ENCODE measurements at regions not wholly inside any gene's neighbourhood (a gene's known extent, or its start where the extent isn't known, plus 50 kb on each side); places are given as distances from the start of the nearest gene placed in this dataset.

DNA sequence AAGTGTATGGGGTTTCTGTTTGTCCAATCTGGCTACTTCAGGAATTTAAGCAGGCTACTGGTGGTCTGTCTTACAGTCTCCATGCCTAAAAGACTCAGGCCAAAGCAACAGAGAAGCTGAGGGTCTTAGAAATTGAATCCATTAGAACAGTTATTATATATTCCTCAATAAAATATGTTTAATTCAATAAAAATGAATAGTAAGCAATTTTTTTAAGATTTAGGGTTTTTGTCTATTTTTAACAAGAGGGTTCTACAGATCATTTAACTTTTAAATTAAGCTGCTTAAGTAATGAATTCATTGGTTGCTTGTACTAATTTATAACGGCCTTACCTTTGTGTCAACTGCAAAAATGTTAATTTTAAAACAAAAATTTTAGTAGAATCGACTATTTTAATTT, 832.6 kb upstream of the SLC39A10 start:
- intact Hi-C loops (cut with DNase I; ENCODE audit: low total_unique reads) = no loop called here
- no peaks in the 10 kb centered on the region for H3K4me1 ChIP-seq
- no peak overlapping the region for H3K4me3 ChIP-seq
- DNase-seq = no peak
- no peaks in the 10 kb centered on the region for H3K9me3 ChIP-seq
- TF ChIP-seq POLR2A (IDR thresholded peaks at IDR 0.05) (no peak), CTCF (IDR thresholded peaks at IDR 0.05) (no peak), POLR2AphosphoS5 (IDR thresholded peaks at IDR 0.05) (no peak), EP300 (IDR thresholded peaks at IDR 0.05) (no peak)
- no peaks in the 10 kb centered on the region for H3K36me3 ChIP-seq
- H3K27ac ChIP-seq = no peak overlapping the region
- no peaks in the 10 kb centered on the region for H3K27me3 ChIP-seq
- 63 to 70% (median 66%) methylated on average over 2 of the region's 2 CpGs for WGBS, 5 donors

- Histone ChIP-seq H3K27ac (no peak overlapping the region), H3K9me3 (no peaks in the 10 kb centered on the region), H3K4me3 (no peak overlapping the region), H3K36me3 (no peaks in the 10 kb centered on the region), H3K4me1 (no peaks in the 10 kb centered on the region), H3K27me3 (no peaks in the 10 kb centered on the region)
- intact Hi-C loops (cut with DNase I; ENCODE audit: low total_unique reads) = no loop called here
- WGBS, 5 donors = 75 to 81% (median 76%) methylated on average over 5 of the region's 5 CpGs
- TF ChIP-seq CTCF (IDR thresholded peaks at IDR 0.05) = no peak
- no peak for TF ChIP-seq POLR2A (IDR thresholded peaks at IDR 0.05)
- DNase-seq = no peak
Observed at GRCh38 chr2:194822657-194823056, 834.4 kb upstream of the SLC39A10 start.

DNA sequence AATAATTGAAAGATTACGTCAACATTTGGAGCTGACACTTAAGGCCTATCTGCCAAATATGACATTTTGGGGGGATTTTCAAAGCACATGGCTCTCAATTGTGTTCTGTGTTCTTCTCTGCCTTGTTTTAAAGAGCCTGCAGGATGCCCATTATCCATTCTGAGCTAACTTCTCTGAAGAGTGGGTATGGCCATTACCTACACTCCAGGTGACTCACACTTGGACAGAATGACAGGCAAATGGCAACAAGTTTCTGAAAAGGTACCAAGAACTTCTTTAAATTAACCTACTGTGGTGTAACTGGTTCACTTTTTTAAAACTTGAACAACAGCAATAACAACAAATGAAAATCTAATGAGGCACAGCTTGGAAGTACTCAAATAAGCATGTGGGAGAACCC, 834.9 kb upstream of the SLC39A10 start:
- 0% methylated on average over 1 of the region's 1 CpG for WGBS, 5 donors
- no peak for TF ChIP-seq POLR2AphosphoS5 (IDR thresholded peaks at IDR 0.05)
- no peak for TF ChIP-seq EP300 (IDR thresholded peaks at IDR 0.05)
- TF ChIP-seq CTCF (IDR thresholded peaks at IDR 0.05) = no peak
- no peak for TF ChIP-seq POLR2A (IDR thresholded peaks at IDR 0.05)
- Histone ChIP-seq H3K36me3 (no peaks in the 10 kb centered on the region), H3K4me1 (no peaks in the 10 kb centered on the region), H3K27me3 (no peaks in the 10 kb centered on the region), H3K4me3 (no peak overlapping the region), H3K27ac (no peak overlapping the region), H3K9me3 (no peaks in the 10 kb centered on the region)
- intact Hi-C loops (cut with DNase I; ENCODE audit: low total_unique reads) = no loop called here
- DNase-seq = no peak

DNA sequence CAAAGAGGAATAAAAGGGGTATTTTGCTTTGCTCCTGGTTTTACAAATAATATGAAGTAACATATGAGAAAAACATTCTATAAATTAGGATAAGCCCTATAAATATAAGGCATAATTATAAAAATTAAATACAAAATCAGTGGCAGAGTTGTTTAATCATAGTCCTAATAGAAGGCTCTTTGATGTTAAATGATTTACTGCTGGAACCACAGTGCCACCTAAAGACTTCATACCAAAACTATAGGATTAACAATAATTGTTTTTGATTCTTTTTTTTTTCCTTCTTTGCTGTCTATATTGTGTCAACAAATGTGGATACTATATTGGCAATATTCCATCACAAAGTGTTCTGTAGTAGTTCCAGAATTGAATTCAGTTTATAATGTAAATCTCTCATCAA, 837.7 kb upstream of the SLC39A10 start:
- Histone ChIP-seq H3K36me3 (no peaks in the 10 kb centered on the region), H3K4me1 (no peaks in the 10 kb centered on the region), H3K9me3 (no peaks in the 10 kb centered on the region), H3K4me3 (no peak overlapping the region), H3K27ac (no peak overlapping the region), H3K27me3 (no peaks in the 10 kb centered on the region)
- peak in 1 of 2 donors; percentile 8 for DNase-seq
- TF ChIP-seq POLR2A (IDR thresholded peaks at IDR 0.05) = no peak
- no peak for TF ChIP-seq POLR2AphosphoS5 (IDR thresholded peaks at IDR 0.05)
- TF ChIP-seq CTCF (IDR thresholded peaks at IDR 0.05) = no peak
- TF ChIP-seq EP300 (IDR thresholded peaks at IDR 0.05) = no peak
- intact Hi-C loops (cut with DNase I; ENCODE audit: low total_unique reads) = no loop called here

GRCh38 chr2:194815475-194815874, 841.6 kb upstream of the SLC39A10 start:
- DNase-seq = no peak
- no peaks in the 10 kb centered on the region for H3K4me1 ChIP-seq
- intact Hi-C loops (cut with DNase I; ENCODE audit: low total_unique reads) = no loop called here

More at GRCh38 chr2:194815475-194815874, 841.6 kb upstream of the SLC39A10 start:
- Histone ChIP-seq H3K36me3 (no peaks in the 10 kb centered on the region), H3K9me3 (no peaks in the 10 kb centered on the region), H3K27ac (no peak overlapping the region), H3K4me3 (no peak overlapping the region), H3K27me3 (no peaks in the 10 kb centered on the region)
- TF ChIP-seq POLR2A (IDR thresholded peaks at IDR 0.05) (no peak), EP300 (IDR thresholded peaks at IDR 0.05) (no peak), POLR2AphosphoS5 (IDR thresholded peaks at IDR 0.05) (no peak), CTCF (IDR thresholded peaks at IDR 0.05) (no peak)

Measured in stomach (tissue), 8 donors.